T-cell (primary cell): ENCODE measurements at regions not wholly inside any gene's neighbourhood (a gene's known extent, or its start where the extent isn't known, plus 50 kb on each side); places are given as distances from the start of the nearest gene placed in this dataset.

Source experiments
- ATAC-seq, 4 experiments: fragments of 200-7000 bp in 3 of 4; fragments of 150-1000 bp in 1 of 4; cut with Tn5 transposase; replicated peaks in 1 of 4; 1 replicate in 3 of 4; 2 replicates in 1 of 4; pipeline ENCODE4 v1.10.0; 2021; ENCODE audit warnings: moderate library complexity in 3 of 4, mild to moderate bottlenecking in 2 of 4, moderate number of reproducible peaks in 1 of 4
- CTCF ChIA-PET, 2 donors: fragments of 300-600 bp; sonication (Branson Sonifier 250); formaldehyde crosslinking; loops; one replicate each; lab custom pipeline; 2022; ENCODE audit warnings: antibody characterized with exemption in 2 of 2; lab: Charles Lee
- POLR2A ChIA-PET, 2 donors: fragments of 300-600 bp; sonication (Branson Sonifier 250); formaldehyde crosslinking; loops; one replicate each; lab custom pipeline; 2022; ENCODE audit warnings: antibody characterized with exemption in 2 of 2; lab: Charles Lee
- DNase-seq, 35 experiments: peaks; one replicate each; pipeline versions ENCODE4 v3.0.0 to v3.0.0-alpha.2; 2013 to 2023
- H3K27ac ChIP-seq: one replicate; pipeline ENCODE4 v1.5.1; 2013; ENCODE audit warnings: low read length
- H3K27me3 ChIP-seq, 2 experiments: replicated peaks in 1 of 2; 1 replicate in 1 of 2; 2 replicates in 1 of 2; pipeline versions ENCODE4 v1.6.1 to v1.7.0; 2013; ENCODE audit warnings: low read length in 1 of 2, mixed read lengths in 1 of 2; ENCODE audit not compliant: control insufficient read depth in 2 of 2, insufficient read depth in 2 of 2; ENCODE audit errors: extremely low read depth in 1 of 2
- H3K36me3 ChIP-seq, 2 donors: 1 replicate in 1 of 2; 2 replicates in 1 of 2; pipeline versions ENCODE4 v1.6.1 to v1.7.0; 2013; ENCODE audit warnings: low read length in 1 of 2; ENCODE audit not compliant: control insufficient read depth in 2 of 2, insufficient read depth in 1 of 2; ENCODE audit errors: extremely low read depth in 1 of 2
- H3K4me1 ChIP-seq, 2 experiments: 1 replicate in 1 of 2; 2 replicates in 1 of 2; pipeline versions ENCODE4 v1.6.1 to v1.7.0; 2013; ENCODE audit warnings: low read length in 2 of 2, mixed read lengths in 1 of 2; ENCODE audit not compliant: insufficient read depth in 2 of 2, control insufficient read depth in 1 of 2; ENCODE audit errors: extremely low read depth in 1 of 2
- H3K4me3 ChIP-seq, 2 donors: 1 replicate in 1 of 2; 2 replicates in 1 of 2; pipeline versions ENCODE4 v1.5.1 to v1.7.0; 2013; ENCODE audit warnings: mild to moderate bottlenecking in 2 of 2, low read length in 1 of 2, moderate library complexity in 1 of 2; ENCODE audit not compliant: control insufficient read depth in 1 of 2; ENCODE audit errors: extremely low read depth in 1 of 2
- H3K9me3 ChIP-seq: 2 replicates; pipeline ENCODE4 v1.7.0; 2013
- H3K27ac Mint-ChIP-seq, 2 donors: one replicate each; pipeline ENCODE4 v1.8.0; 2020 to 2021; ENCODE audit warnings: mild to moderate bottlenecking in 2 of 2, mixed read lengths in 2 of 2
- H3K27me3 Mint-ChIP-seq, 2 donors: one replicate each; pipeline ENCODE4 v1.8.0; 2021 to 2022; ENCODE audit warnings: mixed read lengths in 2 of 2
- H3K36me3 Mint-ChIP-seq: one replicate; pipeline ENCODE4 v1.8.0; 2021; ENCODE audit warnings: mixed read lengths
- H3K4me1 Mint-ChIP-seq, 3 donors: one replicate each; pipeline ENCODE4 v1.8.0; 2020 to 2022; ENCODE audit warnings: mixed read lengths in 3 of 3, mild to moderate bottlenecking in 1 of 3
- H3K4me3 Mint-ChIP-seq, 3 donors: one replicate each; pipeline ENCODE4 v1.8.0; 2020 to 2022; ENCODE audit warnings: mild to moderate bottlenecking in 3 of 3, mixed read lengths in 3 of 3, moderate library complexity in 3 of 3
- H3K9me3 Mint-ChIP-seq, 3 donors: one replicate each; pipeline ENCODE4 v1.8.0; 2020 to 2022; ENCODE audit warnings: mixed read lengths in 3 of 3
- WGBS: methylation state at CpG from one replicate; pipeline ENCODE4 v1.1.5; 2013; ENCODE audit warnings: missing lambda C conversion rate; ENCODE audit not compliant: insufficient coverage; 5-methylcytosine and 5-hydroxymethylcytosine counted together

- Histone ChIP-seq H3K27ac (no peak overlapping the region), H3K9me3 (no peaks in the 10 kb centered on the region), H3K4me3 (no peak overlapping the region), H3K36me3 (no peaks in the 10 kb centered on the region), H3K27me3 (peaks cover 2 to 17% of the 10 kb centered on the region in 2 experiments), H3K4me1 (no peaks in the 10 kb centered on the region)
- WGBS = no CpG with 5 or more reads among the region's 7 CpGs
- DNase-seq = no peak
- ChIA-PET CTCF (no interaction called here), POLR2A (interaction anchor here in 1 of 2 donors (0.5 kb wide), 1 partner anchor 110 kb away, joined by 3 read pairs; no protein-coding TSS in a partner anchor)
- Mint-ChIP-seq H3K9me3 (peaks cover 2 to 3% (median 3%) of the 10 kb centered on the region in 3 donors), H3K4me1 (no peaks in the 10 kb centered on the region), H3K27me3 (peaks cover 17 to 23% of the 10 kb centered on the region in 2 donors), H3K4me3 (no peak overlapping the region), H3K27ac (no peak overlapping the region), H3K36me3 (no peaks in the 10 kb centered on the region)
- no peak for ATAC-seq
These were observed 397.6 kb upstream of the IRX1 start for GRCh38 chr5:3198074-3198449.

DNA sequence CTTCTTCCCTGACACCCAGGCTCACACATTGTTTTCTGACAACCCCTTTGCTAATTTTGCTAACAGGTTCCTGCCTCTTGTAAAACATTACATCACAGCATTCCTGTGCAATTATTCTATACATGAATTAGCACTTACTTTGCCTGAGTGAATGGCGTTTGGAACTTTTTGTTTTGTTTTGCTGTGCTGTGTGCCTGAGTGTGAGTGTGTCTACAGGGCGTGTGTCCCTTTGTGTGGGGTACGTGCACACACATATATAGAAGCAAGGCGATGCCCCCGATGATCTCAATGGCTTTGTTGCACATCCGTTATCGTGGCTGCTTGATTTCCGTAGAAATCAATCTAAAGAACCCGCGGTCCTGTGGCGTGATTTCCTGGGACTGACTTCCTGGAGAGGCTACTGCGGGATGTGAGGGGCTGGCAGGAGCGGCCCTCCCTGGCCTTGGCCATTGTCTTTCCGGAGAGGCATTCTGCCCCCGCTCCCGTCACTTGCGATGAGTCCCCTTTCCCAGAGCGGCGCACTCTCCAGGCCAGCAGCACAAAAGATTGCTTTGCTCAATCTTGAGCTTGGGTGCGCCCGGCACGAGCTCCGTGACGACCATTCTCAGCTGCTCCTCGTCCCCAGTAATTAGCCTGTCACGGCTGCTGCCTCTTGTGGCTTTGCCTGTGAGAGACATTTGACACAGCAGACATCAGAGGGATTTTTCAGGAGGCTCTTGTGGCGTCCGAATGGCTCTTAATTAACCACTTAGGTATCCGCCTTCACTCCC is 398.1 kb upstream of the IRX1 start:
- no peaks in the 10 kb centered on the region for H3K9me3 Mint-ChIP-seq
- Histone ChIP-seq H3K4me3 (no peak overlapping the region), H3K27ac (no peak overlapping the region), H3K9me3 (no peaks in the 10 kb centered on the region), H3K4me1 (no peaks in the 10 kb centered on the region), H3K36me3 (no peaks in the 10 kb centered on the region), H3K27me3 (peaks cover 2 to 17% of the 10 kb centered on the region in 2 experiments)
- no peak overlapping the region for H3K4me3 Mint-ChIP-seq
- no peak for ATAC-seq
- CTCF ChIA-PET = no interaction called here
- H3K27me3 Mint-ChIP-seq = peaks cover 17 to 23% of the 10 kb centered on the region in 2 donors
- DNase-seq = no peak
- 6% methylated on average over 19 of the region's 29 CpGs for WGBS
- no peak overlapping the region for H3K27ac Mint-ChIP-seq
- no peaks in the 10 kb centered on the region for H3K36me3 Mint-ChIP-seq
- POLR2A ChIA-PET = interaction anchor here in 1 of 2 donors (0.5 kb wide), 1 partner anchor 110 kb away, joined by 3 read pairs; no protein-coding TSS in a partner anchor
- no peaks in the 10 kb centered on the region for H3K4me1 Mint-ChIP-seq

- no peak overlapping the region for H3K27ac ChIP-seq
- H3K36me3 ChIP-seq = no peaks in the 10 kb centered on the region
- DNase-seq (no peak), ATAC-seq (no peak)
- ChIA-PET POLR2A (no interaction called here), CTCF (no interaction called here)
- H3K4me1 ChIP-seq = no peaks in the 10 kb centered on the region
- WGBS = 57% methylated on average over 4 of the region's 8 CpGs
- no peak overlapping the region for H3K4me3 ChIP-seq
- H3K9me3 Mint-ChIP-seq = peaks cover 0 to 3% (median 0%) of the 10 kb centered on the region in 3 donors
- H3K27me3 ChIP-seq = peaks cover 2 to 17% of the 10 kb centered on the region in 2 experiments
- H3K4me3 Mint-ChIP-seq = no peak overlapping the region
- H3K27ac Mint-ChIP-seq = no peak overlapping the region
- no peaks in the 10 kb centered on the region for H3K36me3 Mint-ChIP-seq
- H3K9me3 ChIP-seq = no peaks in the 10 kb centered on the region
- peaks cover 17 to 19% of the 10 kb centered on the region in 2 donors for H3K27me3 Mint-ChIP-seq
- no peaks in the 10 kb centered on the region for H3K4me1 Mint-ChIP-seq
These were observed 399.6 kb upstream of the IRX1 start for GRCh38 chr5:3195994-3196393.

DNA sequence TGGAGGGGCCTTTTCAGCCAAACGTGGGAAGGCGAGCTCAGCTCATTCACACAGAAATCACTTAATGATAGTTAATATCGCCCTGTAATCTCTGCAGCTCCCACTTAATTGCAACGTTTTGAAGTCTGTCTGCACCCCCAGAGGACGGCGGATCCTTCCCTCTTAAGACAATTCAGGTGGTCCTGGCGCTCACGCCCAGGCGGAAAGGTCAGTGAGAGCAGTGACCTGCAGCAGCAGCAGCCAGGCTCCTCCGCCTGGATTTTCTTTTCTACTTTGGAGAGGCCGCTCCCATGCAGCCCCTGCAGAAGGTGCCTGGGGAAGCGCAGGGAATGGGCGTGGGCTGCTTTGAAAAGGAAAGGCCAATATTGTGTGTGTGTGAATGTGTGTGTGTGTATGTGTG is 400.9 kb upstream of the IRX1 start:
- Histone ChIP-seq H3K36me3 (no peaks in the 10 kb centered on the region), H3K27ac (no peak overlapping the region), H3K4me1 (no peaks in the 10 kb centered on the region), H3K9me3 (no peaks in the 10 kb centered on the region), H3K4me3 (no peak overlapping the region), H3K27me3 (peaks cover 2 to 5% of the 10 kb centered on the region in 2 experiments)
- Mint-ChIP-seq H3K27me3 (peaks cover 12 to 14% of the 10 kb centered on the region in 2 donors), H3K36me3 (no peaks in the 10 kb centered on the region), H3K9me3 (peaks cover 0 to 4% (median 0%) of the 10 kb centered on the region in 3 donors), H3K27ac (no peak overlapping the region), H3K4me1 (no peaks in the 10 kb centered on the region), H3K4me3 (no peak overlapping the region)
- no peak for DNase-seq
- 54% methylated on average over 11 of the region's 13 CpGs for WGBS
- POLR2A ChIA-PET = no interaction called here
- CTCF ChIA-PET = no interaction called here
- ATAC-seq = no peak

DNA sequence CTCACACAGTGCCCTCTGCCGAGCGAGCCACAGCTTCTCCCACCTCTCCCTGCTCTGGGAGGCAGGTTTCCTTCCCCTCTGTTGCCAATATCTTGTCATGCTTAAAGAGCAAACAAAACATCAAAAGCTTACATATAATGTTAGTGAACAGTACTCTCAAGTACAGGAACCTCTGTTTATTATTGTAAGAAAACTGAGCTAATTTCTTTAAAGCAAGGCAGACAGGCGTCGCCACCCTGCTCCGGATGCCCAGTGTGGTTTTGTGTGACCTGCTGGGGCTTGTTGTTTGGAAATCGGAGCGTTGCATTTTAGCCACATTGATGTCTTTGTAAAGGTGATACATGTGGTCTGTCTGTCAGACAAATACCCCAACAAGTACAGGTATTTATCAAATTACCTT is 401.4 kb upstream of the IRX1 start:
- peaks cover under 1 to 2% of the 10 kb centered on the region in 2 experiments for H3K27me3 ChIP-seq
- DNase-seq (no peak), ATAC-seq (no peak)
- H3K36me3 ChIP-seq = no peaks in the 10 kb centered on the region
- Mint-ChIP-seq H3K4me3 (no peak overlapping the region), H3K36me3 (no peaks in the 10 kb centered on the region), H3K27me3 (peaks cover 12 to 14% of the 10 kb centered on the region in 2 donors), H3K9me3 (peaks cover 0 to 4% (median 0%) of the 10 kb centered on the region in 3 donors), H3K4me1 (no peaks in the 10 kb centered on the region), H3K27ac (no peak overlapping the region)
- 32% methylated on average over 4 of the region's 7 CpGs for WGBS
- CTCF ChIA-PET = no interaction called here
- H3K4me3 ChIP-seq = no peak overlapping the region
- POLR2A ChIA-PET = no interaction called here
- H3K9me3 ChIP-seq = no peaks in the 10 kb centered on the region
- no peaks in the 10 kb centered on the region for H3K4me1 ChIP-seq
- no peak overlapping the region for H3K27ac ChIP-seq

DNA sequence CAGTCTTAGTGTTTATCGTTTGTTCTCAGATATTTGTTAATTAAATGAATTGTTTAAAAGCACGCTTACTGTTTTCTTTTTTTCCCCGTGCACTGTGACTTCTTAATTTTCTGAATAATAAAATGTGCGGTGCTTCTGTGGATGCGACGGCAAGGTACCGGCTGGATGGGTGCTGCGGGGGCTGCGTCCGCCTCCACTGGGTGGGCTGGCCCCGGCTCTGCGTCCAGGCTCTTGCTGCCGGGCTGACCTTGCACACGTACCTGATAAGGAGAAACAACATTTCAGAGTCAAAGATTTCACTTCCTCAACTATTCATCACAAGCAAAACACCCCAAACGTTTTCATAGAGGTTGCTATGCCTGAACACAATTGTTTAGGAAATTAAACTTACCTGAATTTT is 404.0 kb upstream of the IRX1 start:
- Histone ChIP-seq H3K4me1 (no peaks in the 10 kb centered on the region), H3K36me3 (no peaks in the 10 kb centered on the region), H3K27ac (no peak overlapping the region), H3K9me3 (no peaks in the 10 kb centered on the region), H3K27me3 (no peaks in the 10 kb centered on the region), H3K4me3 (no peak overlapping the region)
- ChIA-PET POLR2A (no interaction called here), CTCF (no interaction called here)
- Mint-ChIP-seq H3K27ac (no peak overlapping the region), H3K36me3 (no peaks in the 10 kb centered on the region), H3K4me3 (no peak overlapping the region), H3K27me3 (no peaks in the 10 kb centered on the region), H3K9me3 (peaks cover 0 to 4% (median 0%) of the 10 kb centered on the region in 3 donors), H3K4me1 (no peaks in the 10 kb centered on the region)
- DNase-seq (no peak), ATAC-seq (no peak)
- 90% methylated on average over 14 of the region's 15 CpGs for WGBS
